NCI-H510A (cell line): ENCODE measurements at regions not wholly inside any gene's neighbourhood (a gene's known extent, or its start where the extent isn't known, plus 50 kb on each side); places are given as distances from the start of the nearest gene placed in this dataset.
"Not testable (repeated sequence)": the region's sequence is repeated elsewhere in the genome, so short reads cannot be mapped to it uniquely, and the experiment has no call there.

Source experiments
- DNase-seq: peaks from one replicate; lab custom pipeline; 2025; lab: John Stamatoyannopoulos, UW

- no peak for DNase-seq
Observed at GRCh38 chr18:34942276-34942675, 98.9 kb upstream of the MAPRE2 start.

- no peak for DNase-seq
Observed at GRCh38 chr18:34942975-34943374, 98.2 kb upstream of the MAPRE2 start.

GRCh38 chr18:34943587-34943986 lies 97.6 kb upstream of the MAPRE2 start:
- no peak for DNase-seq

GRCh38 chr18:34947711-34948125 lies 93.5 kb upstream of the MAPRE2 start:
- DNase-seq = no peak

- no peak for DNase-seq
Observed at GRCh38 chr18:34951625-34952379, 89.4 kb upstream of the MAPRE2 start.

GRCh38 chr18:34953212-34953611 lies 88.0 kb upstream of the MAPRE2 start:
- DNase-seq = no peak

GRCh38 chr18:34955494-34955893 lies 85.7 kb upstream of the MAPRE2 start:
- not testable (repeated sequence) for DNase-seq

GRCh38 chr18:34956663-34957062 lies 84.5 kb upstream of the MAPRE2 start:
- DNase-seq = no peak

- no peak for DNase-seq
Observed at GRCh38 chr18:34957119-34957863, 83.9 kb upstream of the MAPRE2 start.

- DNase-seq = no peak
Observed at GRCh38 chr18:34957864-34958259, 83.4 kb upstream of the MAPRE2 start.

- DNase-seq = no peak
Observed at GRCh38 chr18:34959211-34959829, 81.9 kb upstream of the MAPRE2 start.

- DNase-seq = no peak
Observed at GRCh38 chr18:34959989-34960388, 81.2 kb upstream of the MAPRE2 start.

- peak; percentile 31 for DNase-seq
Observed at GRCh38 chr18:34965108-34965507, 76.1 kb upstream of the MAPRE2 start.

- DNase-seq = no peak
Observed at GRCh38 chr18:34965566-34965965, 75.6 kb upstream of the MAPRE2 start.

GRCh38 chr18:34970106-34970505 lies 71.1 kb upstream of the MAPRE2 start:
- no peak for DNase-seq

GRCh38 chr18:34971313-34971712 lies 69.9 kb upstream of the MAPRE2 start:
- DNase-seq = no peak

- no peak for DNase-seq
Observed at GRCh38 chr18:34972765-34973414, 68.3 kb upstream of the MAPRE2 start.

- DNase-seq = no peak
Observed at GRCh38 chr18:34976123-34976522, 65.1 kb upstream of the MAPRE2 start.

GRCh38 chr18:34976534-34976898 lies 64.7 kb upstream of the MAPRE2 start:
- no peak for DNase-seq

- DNase-seq = peak; percentile 81
Observed at GRCh38 chr18:34976899-34977837, 64.0 kb upstream of the MAPRE2 start.

- peak; percentile 77 for DNase-seq
Observed at GRCh38 chr18:34977838-34978532, 63.2 kb upstream of the MAPRE2 start.
